Natural killer cell (primary cell): ENCODE measurements at regions not wholly inside any gene's neighbourhood (a gene's known extent, or its start where the extent isn't known, plus 50 kb on each side); places are given as distances from the start of the nearest gene placed in this dataset.

Source experiments
- ATAC-seq, 3 donors: fragments of 150-1000 bp in 2 of 3; fragments of 200-7000 bp in 1 of 3; cut with Tn5 transposase; 1 replicate in 1 of 3; 2 replicates in 2 of 3; pipeline ENCODE4 v1.10.0; 2021; ENCODE audit warnings: mild to moderate bottlenecking in 2 of 3, moderate library complexity in 2 of 3
- DNase-seq, 2 donors: peaks; one replicate each; pipeline versions ENCODE4 v3.0.0 to v3.0.0-alpha.2; 2013 to 2021; ENCODE audit warnings: mixed read lengths in 1 of 2
- H3K27ac ChIP-seq: one replicate; pipeline ENCODE4 v1.5.1; 2013; ENCODE audit warnings: mild to moderate bottlenecking, low read length
- H3K27me3 ChIP-seq: one replicate; pipeline ENCODE4 v1.6.1; 2013; ENCODE audit warnings: low read length; ENCODE audit not compliant: control insufficient read depth, insufficient read depth
- H3K36me3 ChIP-seq: one replicate; pipeline ENCODE4 v1.6.1; 2013; ENCODE audit warnings: low read length; ENCODE audit not compliant: control insufficient read depth, insufficient read depth
- H3K4me1 ChIP-seq: one replicate; pipeline ENCODE4 v1.6.1; 2013; ENCODE audit warnings: low read length; ENCODE audit not compliant: control insufficient read depth, insufficient read depth
- H3K4me3 ChIP-seq: one replicate; pipeline ENCODE4 v1.5.1; 2013; ENCODE audit warnings: low read length
- H3K9me3 ChIP-seq: one replicate; pipeline ENCODE4 v1.6.1; 2013; ENCODE audit warnings: low read length; ENCODE audit not compliant: control insufficient read depth, insufficient read depth
- H3K27ac Mint-ChIP-seq, 2 donors: one replicate each; pipeline ENCODE4 v1.8.0; 2022; ENCODE audit warnings: mild to moderate bottlenecking in 2 of 2, mixed read lengths in 2 of 2, moderate library complexity in 1 of 2
- H3K27me3 Mint-ChIP-seq, 2 donors: one replicate each; pipeline ENCODE4 v1.8.0; 2022; ENCODE audit warnings: low read depth in 2 of 2, mixed read lengths in 2 of 2
- H3K36me3 Mint-ChIP-seq: one replicate; pipeline ENCODE4 v1.8.0; 2022; ENCODE audit warnings: mixed read lengths
- H3K4me1 Mint-ChIP-seq, 2 donors: one replicate each; pipeline ENCODE4 v1.8.0; 2022; ENCODE audit warnings: mixed read lengths in 2 of 2
- H3K4me3 Mint-ChIP-seq: one replicate; pipeline ENCODE4 v1.8.0; 2022; ENCODE audit warnings: mild to moderate bottlenecking, moderate library complexity, mixed read lengths
- H3K9me3 Mint-ChIP-seq, 2 donors: one replicate each; pipeline ENCODE4 v1.8.0; 2022; ENCODE audit warnings: mixed read lengths in 2 of 2
- CTCF ChIP-seq: fragments of 200-600 bp; IDR thresholded peaks from one replicate; pipeline ENCODE4 v1.8.0; 2022; ENCODE audit warnings: antibody characterized with exemption
- WGBS: methylation state at CpG from one replicate; pipeline ENCODE4 v1.1.7; 2013; ENCODE audit warnings: missing lambda C conversion rate; ENCODE audit not compliant: insufficient coverage; 5-methylcytosine and 5-hydroxymethylcytosine counted together
- intact Hi-C: fragments of 100-400 bp; cut with micrococcal nuclease; formaldehyde crosslinking; loops from one replicate; pipeline ENCODE4 v1.14.2; 2022

GRCh38 chr2:129606496-129607270 lies 372.8 kb upstream of the RAB6C start:
- DNase-seq (no peak), ATAC-seq (no peak)
- no peaks in the 10 kb centered on the region for H3K4me1 ChIP-seq
- peaks cover 0 to under 1% of the 10 kb centered on the region in 2 donors for H3K9me3 Mint-ChIP-seq
- intact Hi-C loops = no loop called here
- H3K27ac ChIP-seq = no peak overlapping the region
- 54% methylated on average over 11 of the region's 12 CpGs for whole genome bisulfite sequencing
- H3K27me3 Mint-ChIP-seq = peaks cover 0 to 7% of the 10 kb centered on the region in 2 donors
- no peak overlapping the region for H3K4me3 Mint-ChIP-seq
- no peaks in the 10 kb centered on the region for H3K9me3 ChIP-seq
- H3K4me1 Mint-ChIP-seq = peaks cover 0 to 6% of the 10 kb centered on the region in 2 donors
- H3K27me3 ChIP-seq = no peaks in the 10 kb centered on the region
- no peak overlapping the region for H3K27ac Mint-ChIP-seq
- H3K36me3 Mint-ChIP-seq = no peaks in the 10 kb centered on the region
- H3K4me3 ChIP-seq = no peak overlapping the region
- no peaks in the 10 kb centered on the region for H3K36me3 ChIP-seq
- TF ChIP-seq CTCF = no peak

- peaks cover 0 to 6% of the 10 kb centered on the region in 2 donors for H3K4me1 Mint-ChIP-seq
- DNase-seq = no peak
- WGBS = 89% methylated on average over 2 of the region's 3 CpGs
- H3K36me3 Mint-ChIP-seq = no peaks in the 10 kb centered on the region
- Histone ChIP-seq H3K27ac (no peak overlapping the region), H3K27me3 (no peaks in the 10 kb centered on the region), H3K9me3 (no peaks in the 10 kb centered on the region), H3K36me3 (no peaks in the 10 kb centered on the region), H3K4me1 (no peaks in the 10 kb centered on the region), H3K4me3 (no peak overlapping the region)
- no peak overlapping the region for H3K27ac Mint-ChIP-seq
- no peak overlapping the region for H3K4me3 Mint-ChIP-seq
- ATAC-seq = no peak
- no peak for TF ChIP-seq CTCF
- intact Hi-C loops = no loop called here
- H3K27me3 Mint-ChIP-seq = peaks cover 0 to 7% of the 10 kb centered on the region in 2 donors
- peaks cover 0 to 2% of the 10 kb centered on the region in 2 donors for H3K9me3 Mint-ChIP-seq
These were observed 370.2 kb upstream of the RAB6C start for GRCh38 chr2:129609224-129609623.

GRCh38 chr2:129610766-129611165 lies 368.7 kb upstream of the RAB6C start:
- Histone ChIP-seq H3K4me3 (no peak overlapping the region), H3K27me3 (no peaks in the 10 kb centered on the region)
- peaks cover 0 to 7% of the 10 kb centered on the region in 2 donors for H3K27me3 Mint-ChIP-seq

More at GRCh38 chr2:129610766-129611165, 368.7 kb upstream of the RAB6C start:
- Histone ChIP-seq H3K9me3 (no peaks in the 10 kb centered on the region), H3K36me3 (no peaks in the 10 kb centered on the region), H3K4me1 (no peaks in the 10 kb centered on the region), H3K27ac (no peak overlapping the region)
- H3K36me3 Mint-ChIP-seq = no peaks in the 10 kb centered on the region
- 84% methylated on average over 4 of the region's 6 CpGs for WGBS
- peaks cover 0 to 2% of the 10 kb centered on the region in 2 donors for H3K9me3 Mint-ChIP-seq
- no peak for TF ChIP-seq CTCF
- intact Hi-C loops = no loop called here
- ATAC-seq (no peak), DNase-seq (no peak)
- H3K4me3 Mint-ChIP-seq = no peak overlapping the region
- H3K4me1 Mint-ChIP-seq = peaks cover 0 to 6% of the 10 kb centered on the region in 2 donors
- H3K27ac Mint-ChIP-seq = no peak overlapping the region
